ENCODE measurements at regions not wholly inside any gene's neighbourhood (a gene's known extent, or its start where the extent isn't known, plus 50 kb on each side); places are given as distances from the start of the nearest gene placed in this dataset.

DNA sequence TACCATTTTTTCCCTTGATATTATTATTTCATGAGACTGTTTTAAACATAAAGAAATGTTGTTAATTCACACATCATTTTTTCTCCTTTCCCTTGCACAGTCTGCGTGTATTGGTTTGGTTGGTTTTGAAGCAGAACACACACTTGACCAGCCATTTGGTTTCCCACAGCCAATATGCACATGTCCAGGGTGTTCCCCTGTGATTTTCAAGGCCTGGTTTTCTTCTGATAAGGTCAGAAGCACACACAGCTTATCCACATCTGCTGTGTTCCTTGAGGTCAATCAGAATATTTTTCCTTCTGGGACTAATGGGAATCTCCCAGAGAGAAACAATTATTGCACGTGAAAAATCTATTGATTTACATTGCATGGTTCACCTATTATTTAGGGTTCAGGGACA lies 103.2 kb upstream of the EFEMP1 start:
- Mint-ChIP-seq H3K4me3 (ENCODE audit: unreplicated experiment) (no peak overlapping the region), H3K4me1 (ENCODE audit: unreplicated experiment) (no peaks in the 10 kb centered on the region), H3K27me3 (ENCODE audit: unreplicated experiment) (peaks cover 7% of the 10 kb centered on the region), H3K27ac (ENCODE audit: unreplicated experiment) (no peak overlapping the region), H3K9me3 (ENCODE audit: unreplicated experiment) (no peaks in the 10 kb centered on the region), H3K36me3 (ENCODE audit: unreplicated experiment) (no peaks in the 10 kb centered on the region)
- TF ChIP-seq, protein P1, sequence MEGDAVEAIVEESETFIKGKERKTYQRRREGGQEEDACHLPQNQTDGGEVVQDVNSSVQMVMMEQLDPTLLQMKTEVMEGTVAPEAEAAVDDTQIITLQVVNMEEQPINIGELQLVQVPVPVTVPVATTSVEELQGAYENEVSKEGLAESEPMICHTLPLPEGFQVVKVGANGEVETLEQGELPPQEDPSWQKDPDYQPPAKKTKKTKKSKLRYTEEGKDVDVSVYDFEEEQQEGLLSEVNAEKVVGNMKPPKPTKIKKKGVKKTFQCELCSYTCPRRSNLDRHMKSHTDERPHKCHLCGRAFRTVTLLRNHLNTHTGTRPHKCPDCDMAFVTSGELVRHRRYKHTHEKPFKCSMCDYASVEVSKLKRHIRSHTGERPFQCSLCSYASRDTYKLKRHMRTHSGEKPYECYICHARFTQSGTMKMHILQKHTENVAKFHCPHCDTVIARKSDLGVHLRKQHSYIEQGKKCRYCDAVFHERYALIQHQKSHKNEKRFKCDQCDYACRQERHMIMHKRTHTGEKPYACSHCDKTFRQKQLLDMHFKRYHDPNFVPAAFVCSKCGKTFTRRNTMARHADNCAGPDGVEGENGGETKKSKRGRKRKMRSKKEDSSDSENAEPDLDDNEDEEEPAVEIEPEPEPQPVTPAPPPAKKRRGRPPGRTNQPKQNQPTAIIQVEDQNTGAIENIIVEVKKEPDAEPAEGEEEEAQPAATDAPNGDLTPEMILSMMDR (IDR thresholded peaks at IDR 0.05): no peak
- no peak for DNase-seq (ENCODE audit: extremely low spot score, unreplicated experiment)

DNA sequence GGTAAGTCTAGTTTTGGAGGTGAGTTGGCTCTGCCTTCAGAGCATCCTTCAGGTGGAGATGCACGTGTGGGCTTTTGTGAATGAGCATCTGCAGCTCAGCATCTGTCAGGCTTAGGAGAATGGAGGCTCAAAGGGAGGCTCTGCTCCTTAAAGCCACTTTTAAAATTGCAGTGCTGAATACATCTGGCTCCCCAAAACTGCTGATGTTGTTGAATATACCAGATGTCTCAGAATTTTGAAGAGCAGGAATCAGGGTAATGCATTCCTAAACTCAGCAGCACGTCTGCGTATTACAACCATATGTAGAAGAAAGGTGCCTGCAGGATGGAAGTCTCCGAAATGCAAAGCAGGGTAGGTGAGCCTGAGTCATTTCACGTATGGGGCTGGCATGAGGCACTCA lies 106.5 kb upstream of the EFEMP1 start:
- H3K9me3 Mint-ChIP-seq (ENCODE audit: unreplicated experiment): no peaks in the 10 kb centered on the region
- no peak overlapping the region for H3K27ac Mint-ChIP-seq (ENCODE audit: unreplicated experiment)
- DNase-seq (ENCODE audit: extremely low spot score, unreplicated experiment): no peak
- no peaks in the 10 kb centered on the region for H3K36me3 Mint-ChIP-seq (ENCODE audit: unreplicated experiment)
- H3K4me1 Mint-ChIP-seq (ENCODE audit: unreplicated experiment): no peaks in the 10 kb centered on the region
- H3K4me3 Mint-ChIP-seq (ENCODE audit: unreplicated experiment): no peak overlapping the region
- TF ChIP-seq, protein P1 (IDR thresholded peaks at IDR 0.05): no peak
- H3K27me3 Mint-ChIP-seq (ENCODE audit: unreplicated experiment): peaks cover 1% of the 10 kb centered on the region

DNA sequence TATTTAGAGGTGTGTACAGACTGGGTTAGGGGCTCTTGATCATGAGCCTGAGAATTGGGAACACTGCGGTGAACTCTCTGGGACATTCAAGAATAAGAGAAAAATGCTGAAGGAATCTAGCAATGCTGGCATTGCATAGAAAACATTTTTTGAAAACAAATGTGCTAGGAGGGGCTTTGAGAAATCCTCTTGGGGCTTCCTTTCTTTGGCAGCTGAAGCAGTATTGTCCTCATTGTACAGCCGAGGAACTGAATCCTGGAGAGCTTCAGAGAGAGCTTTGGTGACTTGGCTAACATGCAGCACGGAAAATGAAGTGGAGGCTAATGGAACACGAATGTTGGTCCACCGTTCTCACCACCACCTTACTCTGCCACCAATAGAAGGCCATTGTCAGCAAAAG lies 107.3 kb upstream of the EFEMP1 start:
- no peak overlapping the region for H3K4me3 Mint-ChIP-seq (ENCODE audit: unreplicated experiment)
- DNase-seq (ENCODE audit: extremely low spot score, unreplicated experiment): no peak
- H3K9me3 Mint-ChIP-seq (ENCODE audit: unreplicated experiment): no peaks in the 10 kb centered on the region
- H3K4me1 Mint-ChIP-seq (ENCODE audit: unreplicated experiment): no peaks in the 10 kb centered on the region
- TF ChIP-seq, protein P1 (IDR thresholded peaks at IDR 0.05): no peak
- no peaks in the 10 kb centered on the region for H3K27me3 Mint-ChIP-seq (ENCODE audit: unreplicated experiment)
- H3K27ac Mint-ChIP-seq (ENCODE audit: unreplicated experiment): no peak overlapping the region
- no peaks in the 10 kb centered on the region for H3K36me3 Mint-ChIP-seq (ENCODE audit: unreplicated experiment)

DNA sequence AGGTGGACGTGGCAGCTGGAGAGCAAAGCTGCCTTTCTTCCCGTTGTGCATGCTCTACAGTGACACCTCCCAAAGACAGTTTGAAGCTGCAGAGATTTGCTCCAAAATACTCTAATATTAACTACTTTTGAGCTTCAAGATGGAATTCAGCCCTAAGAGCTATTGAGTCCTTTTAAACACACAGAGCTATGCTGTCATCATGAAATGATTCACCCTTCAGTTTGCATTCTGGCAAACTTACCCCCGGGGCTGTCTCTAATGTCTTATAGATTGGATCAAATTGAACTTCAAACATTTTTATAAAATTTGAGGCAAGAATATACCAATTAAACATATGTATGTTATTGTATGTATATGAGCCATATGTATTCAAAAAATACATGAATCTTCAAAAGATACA lies 110.7 kb upstream of the EFEMP1 start:
- Mint-ChIP-seq H3K4me3 (ENCODE audit: unreplicated experiment) (no peak overlapping the region), H3K4me1 (ENCODE audit: unreplicated experiment) (no peaks in the 10 kb centered on the region), H3K36me3 (ENCODE audit: unreplicated experiment) (no peaks in the 10 kb centered on the region), H3K27me3 (ENCODE audit: unreplicated experiment) (no peaks in the 10 kb centered on the region), H3K9me3 (ENCODE audit: unreplicated experiment) (no peaks in the 10 kb centered on the region), H3K27ac (ENCODE audit: unreplicated experiment) (no peak overlapping the region)
- DNase-seq (ENCODE audit: extremely low spot score, unreplicated experiment): no peak
- TF ChIP-seq, protein P1 (IDR thresholded peaks at IDR 0.05): no peak

DNA sequence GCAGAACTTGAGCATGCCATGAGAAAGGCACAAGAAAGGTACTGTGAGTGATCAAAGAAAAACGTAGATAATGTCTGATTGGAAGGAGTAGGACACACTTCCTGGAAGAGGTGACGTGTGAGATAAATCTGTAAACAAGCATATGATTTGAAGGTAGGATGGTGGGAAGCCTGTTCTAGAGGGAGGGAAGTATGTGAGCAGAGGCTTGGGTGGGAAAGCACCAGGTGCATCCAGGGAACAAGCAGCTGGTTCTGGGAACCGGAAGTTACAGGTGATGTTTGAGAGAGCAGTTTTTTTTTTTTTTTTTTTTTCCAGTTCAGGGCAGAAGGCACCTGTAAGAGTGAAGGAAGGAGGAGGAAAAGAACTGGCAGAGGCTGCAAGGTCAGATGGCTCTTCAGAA lies 116.6 kb upstream of the EFEMP1 start:
- Mint-ChIP-seq H3K4me3 (ENCODE audit: unreplicated experiment) (no peak overlapping the region), H3K36me3 (ENCODE audit: unreplicated experiment) (no peaks in the 10 kb centered on the region), H3K27me3 (ENCODE audit: unreplicated experiment) (no peaks in the 10 kb centered on the region), H3K9me3 (ENCODE audit: unreplicated experiment) (no peaks in the 10 kb centered on the region), H3K27ac (ENCODE audit: unreplicated experiment) (no peak overlapping the region), H3K4me1 (ENCODE audit: unreplicated experiment) (no peaks in the 10 kb centered on the region)
- DNase-seq (ENCODE audit: extremely low spot score, unreplicated experiment): no peak
- TF ChIP-seq, protein P1 (IDR thresholded peaks at IDR 0.05): no peak

All from osteocyte (in vitro differentiated cells).